ENCODE measurements at regions not wholly inside any gene's neighbourhood (a gene's known extent, or its start where the extent isn't known, plus 50 kb on each side); places are given as distances from the start of the nearest gene placed in this dataset.
"Not testable (repeated sequence)": the region's sequence is repeated elsewhere in the genome, so short reads cannot be mapped to it uniquely, and the experiment has no call there.

GRCh38 chr1:14412235-14412634 lies 186.2 kb upstream of the KAZN start:
- Histone ChIP-seq H3K27ac (replicated peaks) (no peak overlapping the region), H3K4me3 (replicated peaks; ENCODE audit: insufficient read depth, low read length) (no peak overlapping the region), H3K27me3 (ENCODE audit: insufficient read depth, poor library complexity, severe bottlenecking) (no peaks in the 10 kb centered on the region)
- no peak for TF ChIP-seq GABPA (IDR thresholded peaks at IDR 0.05; ENCODE audit: low read depth)
- TF ChIP-seq POLR2AphosphoS5 (IDR thresholded peaks at IDR 0.05; ENCODE audit: low read depth), result no peak
- no peak for TF ChIP-seq SPI1 (IDR thresholded peaks at IDR 0.05; ENCODE audit: borderline replicate concordance, low read depth)
- DNase-seq (ENCODE audit: low read depth in 1 of 2, low spot score in 1 of 2), result no peak

GRCh38 chr1:14413819-14414490 lies 184.5 kb upstream of the KAZN start:
- no peak overlapping the region for H3K27ac ChIP-seq (replicated peaks)
- H3K27me3 ChIP-seq (ENCODE audit: insufficient read depth, poor library complexity, severe bottlenecking), result no peaks in the 10 kb centered on the region
- TF ChIP-seq GABPA (IDR thresholded peaks at IDR 0.05; ENCODE audit: low read depth) (no peak), POLR2AphosphoS5 (IDR thresholded peaks at IDR 0.05; ENCODE audit: low read depth) (no peak), CTCF (IDR thresholded peaks at IDR 0.05; ENCODE audit: insufficient read depth, low read length) (no peak), REST (IDR thresholded peaks at IDR 0.05; ENCODE audit: insufficient replicate concordance, low read depth) (no peak)
- no peak overlapping the region for H3K4me3 ChIP-seq (replicated peaks; ENCODE audit: insufficient read depth, low read length)
- DNase-seq (ENCODE audit: low read depth in 1 of 2, low spot score in 1 of 2), result no peak

GRCh38 chr1:14415396-14415795 lies 183.1 kb upstream of the KAZN start:
- no peaks in the 10 kb centered on the region for H3K27me3 ChIP-seq (ENCODE audit: insufficient read depth, poor library complexity, severe bottlenecking)
- no peak for DNase-seq (ENCODE audit: low read depth in 1 of 2, low spot score in 1 of 2)

GRCh38 chr1:14419778-14420218 lies 178.7 kb upstream of the KAZN start:
- H3K27me3 ChIP-seq (ENCODE audit: insufficient read depth, poor library complexity, severe bottlenecking); DNase-seq (ENCODE audit: low read depth in 1 of 2, low spot score in 1 of 2); H3K27ac ChIP-seq (replicated peaks); H3K4me3 ChIP-seq (replicated peaks; ENCODE audit: insufficient read depth, low read length): not testable (repeated sequence)

More at GRCh38 chr1:14415396-14415795, 183.1 kb upstream of the KAZN start:
- no peak overlapping the region for H3K27ac ChIP-seq (replicated peaks)
- no peak overlapping the region for H3K4me3 ChIP-seq (replicated peaks; ENCODE audit: insufficient read depth, low read length)
- TF ChIP-seq GABPA (IDR thresholded peaks at IDR 0.05; ENCODE audit: low read depth), result no peak

GRCh38 chr1:14420686-14421085 lies 177.8 kb upstream of the KAZN start:
- no peak overlapping the region for H3K27ac ChIP-seq (replicated peaks)
- TF ChIP-seq POLR2AphosphoS5 (IDR thresholded peaks at IDR 0.05; ENCODE audit: low read depth), result no peak
- no peak for TF ChIP-seq GABPA (IDR thresholded peaks at IDR 0.05; ENCODE audit: low read depth)
- TF ChIP-seq REST (IDR thresholded peaks at IDR 0.05; ENCODE audit: insufficient replicate concordance, low read depth), result no peak
- no peak for TF ChIP-seq SPI1 (IDR thresholded peaks at IDR 0.05; ENCODE audit: borderline replicate concordance, low read depth)
- TF ChIP-seq CTCF (IDR thresholded peaks at IDR 0.05; ENCODE audit: insufficient read depth, low read length), result no peak
- no peak for DNase-seq (ENCODE audit: low read depth in 1 of 2, low spot score in 1 of 2)
- no peaks in the 10 kb centered on the region for H3K27me3 ChIP-seq (ENCODE audit: insufficient read depth, poor library complexity, severe bottlenecking)
- H3K4me3 ChIP-seq (replicated peaks; ENCODE audit: insufficient read depth, low read length), result no peak overlapping the region
